Panc1 (cell line): ENCODE measurements at regions not wholly inside any gene's neighbourhood (a gene's known extent, or its start where the extent isn't known, plus 50 kb on each side); places are given as distances from the start of the nearest gene placed in this dataset.

ENCODE experiments used
- ATAC-seq: fragments of 200-7000 bp; cut with Tn5 transposase; 2 replicates; pipeline ENCODE4 v1.9.1; 2020; ENCODE audit warnings: mild to moderate bottlenecking, moderate library complexity
- BruUV-seq: library from RNA; stranded (reverse); fragments of 400-500 nt; replicated peaks from 2 replicates; lab custom pipeline; 2021; lab: Mats Ljungman, UMichigan
- CTCF ChIA-PET: fragments of 300-600 bp; sonication (Branson Sonifier 250); formaldehyde crosslinking; loops from one replicate; lab custom pipeline; 2022; ENCODE audit warnings: antibody characterized with exemption; lab: Charles Lee
- POLR2A ChIA-PET: fragments of 300-600 bp; sonication (Branson Sonifier 250); formaldehyde crosslinking; loops from one replicate; lab custom pipeline; 2022; ENCODE audit warnings: antibody characterized with exemption; lab: Charles Lee
- DNase-seq: peaks from one replicate; pipeline ENCODE4 v3.0.0-alpha.2; 2010; ENCODE audit warnings: low read depth, low spot score
- H3K27ac ChIP-seq: 2 replicates; pipeline ENCODE4 v1.5.1; 2011; ENCODE audit warnings: mild to moderate bottlenecking, low read length, inconsistent platforms
- H3K27me3 ChIP-seq: fragments of 200-500 bp; sonication (Bioruptor generic); 2 replicates; pipeline ENCODE4 v1.6.0; 2014; ENCODE audit warnings: low read length, inconsistent platforms; ENCODE audit not compliant: control insufficient read depth, insufficient read depth
- H3K36me3 ChIP-seq: fragments of 200-500 bp; sonication (Bioruptor generic); 2 replicates; pipeline ENCODE4 v1.5.1; 2014; ENCODE audit warnings: inconsistent platforms, mild to moderate bottlenecking, low read length, moderate library complexity; ENCODE audit not compliant: control insufficient read depth, insufficient read depth
- H3K4me1 ChIP-seq: 2 replicates; pipeline ENCODE4 v1.5.1; 2011; ENCODE audit warnings: inconsistent platforms, mild to moderate bottlenecking, low read length, moderate library complexity; ENCODE audit not compliant: control insufficient read depth, insufficient read depth
- H3K4me3 ChIP-seq, 2 experiments: 2 replicates each; pipeline ENCODE4 v1.5.1; 2011 to 2012; ENCODE audit warnings: low read depth in 2 of 2, low read length in 2 of 2, mild to moderate bottlenecking in 2 of 2, inconsistent platforms in 1 of 2, moderate library complexity in 1 of 2
- H3K9me3 ChIP-seq: fragments of 200-500 bp; sonication (Bioruptor generic); 2 replicates; pipeline ENCODE4 v1.5.1; 2014; ENCODE audit warnings: low read depth, mild to moderate bottlenecking, inconsistent platforms, low read length, moderate library complexity; ENCODE audit not compliant: control insufficient read depth, insufficient read depth
- CTCF ChIP-seq: fragments of 450-650 bp; IDR thresholded peaks from 2 replicates; pipeline ENCODE4 v1.5.1; 2017; ENCODE audit warnings: mild to moderate bottlenecking
- POLR2AphosphoS5 ChIP-seq: IDR thresholded peaks from 2 replicates; pipeline ENCODE4 v1.6.1; 2012; ENCODE audit warnings: mild to moderate bottlenecking, low read depth, low read length, moderate library complexity
- REST ChIP-seq, 2 experiments: IDR thresholded peaks; 2 replicates each; pipeline ENCODE4 v1.6.1; 2011 to 2012; ENCODE audit warnings: low read depth in 2 of 2, control low read depth in 1 of 2, low read length in 1 of 2, mild to moderate bottlenecking in 1 of 2, moderate library complexity in 1 of 2; ENCODE audit not compliant: insufficient read depth in 1 of 2
- SIN3A ChIP-seq: IDR thresholded peaks from 2 replicates; pipeline ENCODE4 v1.6.1; 2012; ENCODE audit warnings: low read depth, mild to moderate bottlenecking, low read length, moderate library complexity, borderline replicate concordance; ENCODE audit not compliant: insufficient read depth
- TCF7L2 ChIP-seq: IDR thresholded peaks from 2 replicates; pipeline ENCODE4 v1.6.1; 2011; ENCODE audit warnings: mild to moderate bottlenecking, low read depth, low read length, inconsistent platforms
- in situ Hi-C: cut with HindIII; loops from 2 replicates; pipeline ENCODE4 v1.10.0; 2016; ENCODE audit warnings: low sequenced_read_pairs, low pct_unique_long_range_greater_than_20kb
- intact Hi-C: fragments of 100-400 bp; cut with micrococcal nuclease; formaldehyde crosslinking; loops from one replicate; pipeline ENCODE4 v1.10.0; 2022; ENCODE audit not compliant: unreplicated experiment

GRCh38 chr7:46675456-46675855 is 754.4 kb upstream of the IGFBP3 start:
- Histone ChIP-seq H3K4me1 (no peaks in the 10 kb centered on the region), H3K27me3 (no peaks in the 10 kb centered on the region), H3K27ac (no peak overlapping the region), H3K4me3 (no peak overlapping the region), H3K36me3 (no peaks in the 10 kb centered on the region), H3K9me3 (no peaks in the 10 kb centered on the region)
- BruUV-seq, result no TSS peak
- in situ Hi-C loops, result no loop called here
- intact Hi-C loops, result no loop called here
- no peak for TF ChIP-seq CTCF
- ChIA-PET POLR2A (no interaction called here), CTCF (no interaction called here)
- no peak for DNase-seq
- no peak for ATAC-seq

GRCh38 chr7:46672861-46673260 is 751.8 kb upstream of the IGFBP3 start:
- no peaks in the 10 kb centered on the region for H3K27me3 ChIP-seq
- intact Hi-C loops (no loop called here), in situ Hi-C loops (no loop called here)
- H3K9me3 ChIP-seq, result no peaks in the 10 kb centered on the region
- no peak overlapping the region for H3K4me3 ChIP-seq
- no peak for DNase-seq
- no peak overlapping the region for H3K27ac ChIP-seq
- ChIA-PET POLR2A (interaction anchor here (0.6 kb wide), 3 partner anchors 24 to 979 kb away, joined by 3 read pairs; no protein-coding TSS in a partner anchor), CTCF (no interaction called here)
- H3K4me1 ChIP-seq, result no peaks in the 10 kb centered on the region
- no peaks in the 10 kb centered on the region for H3K36me3 ChIP-seq
- no peak for ATAC-seq
- BruUV-seq, result no TSS peak
- no peak for TF ChIP-seq REST (IDR thresholded peaks at IDR 0.05; ENCODE audit: insufficient read depth in 1 of 2, low read depth in 2 of 2, low read length in 1 of 2)
- TF ChIP-seq TCF7L2, result no peak
- no peak for TF ChIP-seq POLR2AphosphoS5
- no peak for TF ChIP-seq SIN3A

- ChIA-PET CTCF (no interaction called here), POLR2A (no interaction called here)
- in situ Hi-C loops (no loop called here), intact Hi-C loops (no loop called here)
- BruUV-seq, result no TSS peak
- no peaks in the 10 kb centered on the region for H3K9me3 ChIP-seq
- no peaks in the 10 kb centered on the region for H3K36me3 ChIP-seq
- DNase-seq, result no peak
- no peak for ATAC-seq
- TF ChIP-seq CTCF, result no peak
- TF ChIP-seq REST (IDR thresholded peaks at IDR 0.05; ENCODE audit: insufficient read depth in 1 of 2, low read depth in 2 of 2, low read length in 1 of 2), result no peak
- TF ChIP-seq SIN3A, result no peak
- no peak for TF ChIP-seq TCF7L2
- TF ChIP-seq POLR2AphosphoS5, result no peak
- no peak overlapping the region for H3K4me3 ChIP-seq
- H3K27ac ChIP-seq, result no peak overlapping the region
- no peaks in the 10 kb centered on the region for H3K27me3 ChIP-seq
- H3K4me1 ChIP-seq, result no peaks in the 10 kb centered on the region
Measured at GRCh38 chr7:46671108-46671769, 750.2 kb upstream of the IGFBP3 start.
